WTC11 (cell line): ENCODE measurements at regions not wholly inside any gene's neighbourhood (a gene's known extent, or its start where the extent isn't known, plus 50 kb on each side); places are given as distances from the start of the nearest gene placed in this dataset.

Source experiments
- ATAC-seq: fragments of 200-7000 bp; cut with Tn5 transposase; 2 replicates; pipeline ENCODE4 v1.10.0; 2021; ENCODE audit warnings: mild to moderate bottlenecking, moderate library complexity
- CTCF ChIA-PET: fragments of 300-600 bp; sonication (Branson Sonifier 250); formaldehyde crosslinking; loops from one replicate; lab custom pipeline; 2021; ENCODE audit warnings: antibody characterized with exemption; lab: Charles Lee
- POLR2A ChIA-PET: fragments of 350-600 bp; sonication (Branson Sonifier 250); formaldehyde crosslinking; loops from one replicate; lab custom pipeline; 2021; ENCODE audit warnings: antibody characterized with exemption; lab: Charles Lee
- DNase-seq: peaks from one replicate; pipeline ENCODE4 v3.0.0; 2021; ENCODE audit warnings: low spot score
- H3K27ac Mint-ChIP-seq: 2 replicates; pipeline ENCODE4 v1.8.0; 2021; ENCODE audit warnings: mixed read lengths
- H3K27me3 Mint-ChIP-seq: 2 replicates; pipeline ENCODE4 v1.8.0; 2021; ENCODE audit warnings: low read depth, mild to moderate bottlenecking, moderate library complexity, mixed read lengths
- H3K36me3 Mint-ChIP-seq: 2 replicates; pipeline ENCODE4 v1.8.0; 2021; ENCODE audit warnings: mixed read lengths
- H3K4me1 Mint-ChIP-seq: 2 replicates; pipeline ENCODE4 v1.8.0; 2022; ENCODE audit warnings: mixed read lengths
- H3K4me3 Mint-ChIP-seq: 2 replicates; pipeline ENCODE4 v1.8.0; 2021; ENCODE audit warnings: mild to moderate bottlenecking, moderate library complexity, mixed read lengths
- H3K9me3 Mint-ChIP-seq: 2 replicates; pipeline ENCODE4 v1.8.0; 2021; ENCODE audit warnings: mixed read lengths
- ESRRA ChIP-seq: sonication (generic); formaldehyde crosslinking; IDR thresholded peaks from 2 replicates; pipeline ENCODE4 v1.8.1; 2022; ENCODE audit warnings: mild to moderate bottlenecking, missing genetic modification reagents, borderline replicate concordance
- ETV6 ChIP-seq: sonication (generic); formaldehyde crosslinking; IDR thresholded peaks from 2 replicates; pipeline ENCODE4 v1.8.1; 2022; ENCODE audit warnings: mild to moderate bottlenecking, missing genetic modification reagents
- FOXK1 ChIP-seq: sonication (generic); formaldehyde crosslinking; IDR thresholded peaks from 2 replicates; pipeline ENCODE4 v1.8.0; 2022; ENCODE audit warnings: mild to moderate bottlenecking, moderate library complexity, missing genetic modification reagents
- GRHL2 ChIP-seq: fragments of 250-450 bp; sonication (Bioruptor Pico); IDR thresholded peaks from 2 replicates; pipeline ENCODE4 v1.8.0; 2022; ENCODE audit warnings: mild to moderate bottlenecking, moderate library complexity; ENCODE audit not compliant: insufficient replicate concordance, severe bottlenecking
- IRF1 ChIP-seq: sonication (generic); formaldehyde crosslinking; IDR thresholded peaks from 2 replicates; pipeline ENCODE4 v1.8.0; 2023; ENCODE audit warnings: missing genetic modification reagents
- MLX ChIP-seq: sonication (generic); formaldehyde crosslinking; IDR thresholded peaks from 2 replicates; pipeline ENCODE4 v1.8.1; 2023; ENCODE audit warnings: mild to moderate bottlenecking, missing genetic modification reagents, moderate library complexity
- SMAD4 ChIP-seq: sonication (generic); formaldehyde crosslinking; IDR thresholded peaks from 2 replicates; pipeline ENCODE4 v1.8.0; 2022; ENCODE audit warnings: mild to moderate bottlenecking, missing genetic modification reagents
- TP53 ChIP-seq: sonication (generic); formaldehyde crosslinking; IDR thresholded peaks from 2 replicates; pipeline ENCODE4 v1.8.1; 2023; ENCODE audit warnings: mild to moderate bottlenecking, missing genetic modification reagents
- USF1 ChIP-seq: sonication (generic); formaldehyde crosslinking; IDR thresholded peaks from 2 replicates; pipeline ENCODE4 v1.8.0; 2022; ENCODE audit warnings: mild to moderate bottlenecking, missing genetic modification reagents
- ZNF138 ChIP-seq: sonication (generic); formaldehyde crosslinking; conservative IDR thresholded peaks from 2 replicates; pipeline ENCODE4 v1.8.1; 2022; ENCODE audit warnings: mild to moderate bottlenecking, moderate library complexity, missing genetic modification reagents
- ZNF219 ChIP-seq: sonication (generic); formaldehyde crosslinking; IDR thresholded peaks from 2 replicates; pipeline ENCODE4 v1.8.0; 2023; ENCODE audit warnings: missing genetic modification reagents, mild to moderate bottlenecking, borderline replicate concordance
- ZNF263 ChIP-seq: sonication (generic); formaldehyde crosslinking; IDR thresholded peaks from 2 replicates; pipeline ENCODE4 v1.8.1; 2022; ENCODE audit warnings: low read depth, mild to moderate bottlenecking, moderate library complexity, missing genetic modification reagents
- ZNF281 ChIP-seq: sonication (generic); formaldehyde crosslinking; IDR thresholded peaks from 2 replicates; pipeline ENCODE4 v1.8.0; 2023; ENCODE audit warnings: mild to moderate bottlenecking, missing genetic modification reagents
- ZNF671 ChIP-seq: fragments of 250-450 bp; sonication (Bioruptor Pico); IDR thresholded peaks from 2 replicates; pipeline ENCODE4 v1.8.0; 2021; ENCODE audit warnings: mild to moderate bottlenecking
- TF ChIP-seq, protein P1 (sequence below): sonication (generic); formaldehyde crosslinking; IDR thresholded peaks from 2 replicates; pipeline ENCODE4 v1.8.0; 2022; ENCODE audit warnings: mild to moderate bottlenecking, missing genetic modification reagents

DNA sequence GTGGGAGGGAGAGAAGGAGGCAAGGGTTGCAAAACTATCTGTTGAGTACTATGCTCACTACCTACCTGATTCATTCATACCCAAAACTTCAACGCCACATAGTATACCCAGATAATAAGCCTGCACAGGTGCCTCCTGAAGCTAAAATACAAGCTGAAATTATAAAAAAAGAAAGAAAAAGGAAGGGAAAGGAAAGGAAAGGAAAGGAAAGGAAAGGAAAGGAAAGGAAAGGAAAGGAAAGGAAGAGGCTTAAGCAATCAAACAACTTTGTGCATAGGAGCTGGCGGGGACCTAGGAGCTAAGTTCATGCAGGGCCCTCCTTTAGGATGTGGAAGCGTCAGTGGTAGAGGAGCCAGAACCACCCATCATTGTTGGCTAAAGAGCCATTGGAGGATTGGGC is 108.9 kb upstream of the SYNDIG1 start:
- ChIA-PET POLR2A (no interaction called here), CTCF (interaction anchor here (0.5 kb wide), 1 partner anchor 29 kb away, joined by 3 read pairs; no protein-coding TSS in a partner anchor)
- ATAC-seq (no peak), DNase-seq (no peak)
- H3K4me1 Mint-ChIP-seq, result peaks cover 14% of the 10 kb centered on the region
- H3K27me3 Mint-ChIP-seq, result peaks cover 3% of the 10 kb centered on the region; the same call in 1 of the 2 replicates
- H3K36me3 Mint-ChIP-seq, result peaks cover 4% of the 10 kb centered on the region
- TF ChIP-seq ZNF138 (CRISPR knock-in tag) (no peak), MLX (CRISPR knock-in tag) (no peak)
- TF ChIP-seq, all 79 proteins: peak for 0
- Mint-ChIP-seq H3K4me3 (no peak overlapping the region), H3K27ac (no peak overlapping the region), H3K9me3 (peaks cover 11% of the 10 kb centered on the region)

DNA sequence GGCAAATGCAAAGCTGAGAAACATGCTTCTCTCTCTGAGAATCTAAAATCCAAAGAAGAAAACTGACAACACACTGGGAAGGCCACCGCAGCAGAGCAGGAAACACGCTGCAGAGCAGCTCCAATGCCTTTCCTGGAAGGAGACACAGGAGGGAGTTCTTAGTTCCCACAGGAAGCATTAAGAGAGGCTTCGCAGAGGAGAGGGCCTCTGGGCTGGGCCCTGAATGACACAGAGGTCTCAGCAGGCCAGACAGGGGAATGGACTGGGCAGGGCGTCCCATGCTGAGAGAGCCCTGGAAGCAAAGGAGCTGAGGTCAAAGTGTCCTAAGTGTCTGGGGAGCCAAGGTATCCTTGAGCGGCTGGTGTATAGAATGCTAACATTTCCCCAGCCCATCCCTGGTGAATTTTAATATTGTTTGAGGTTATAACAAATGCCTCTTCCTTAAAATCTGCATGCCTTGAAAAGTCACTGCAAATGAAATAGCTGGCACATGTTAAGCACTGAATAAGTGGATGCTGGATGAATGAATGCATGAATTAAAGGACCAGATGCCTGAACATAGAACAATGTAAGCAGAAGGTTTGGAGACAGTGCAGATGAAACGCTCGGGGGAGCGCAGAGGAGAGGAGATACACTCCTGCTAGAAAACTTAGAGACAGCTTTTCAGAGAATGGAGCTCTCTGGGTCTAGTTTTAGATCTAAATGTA is 110.0 kb upstream of the SYNDIG1 start:
- Mint-ChIP-seq H3K36me3 (peaks cover 4% of the 10 kb centered on the region), H3K9me3 (peaks cover 11% of the 10 kb centered on the region), H3K4me1 (peaks cover 8% of the 10 kb centered on the region), H3K4me3 (no peak overlapping the region), H3K27me3 (peaks cover 3% of the 10 kb centered on the region; the same call in 1 of the 2 replicates), H3K27ac (no peak overlapping the region)
- 0 out of 2 replicates have a peak, but pooled peaks have one; percentile 44 for TF ChIP-seq ETV6 (CRISPR knock-in tag)
- no peak for TF ChIP-seq FOXK1 (CRISPR knock-in tag)
- ChIA-PET CTCF (interaction anchor here (1.3 to 1.4 kb wide), 2 partner anchors 34 to 56 kb away, joined by 3 to 5 read pairs; no protein-coding TSS in a partner anchor), POLR2A (no interaction called here)
- DNase-seq (no peak), ATAC-seq (peak; percentile 82)

GRCh38 chr20:24357931-24358330 is 111.5 kb upstream of the SYNDIG1 start:
- peaks cover 11% of the 10 kb centered on the region for H3K9me3 Mint-ChIP-seq
- H3K4me3 Mint-ChIP-seq, result no peak overlapping the region
- no peak for ATAC-seq
- TF ChIP-seq ZNF281 (CRISPR knock-in tag) (no peak), ZNF671 (CRISPR knock-in tag) (no peak)
- TF ChIP-seq, all 79 proteins: peak for 0
- POLR2A ChIA-PET, result no interaction called here
- peaks cover 4% of the 10 kb centered on the region for H3K36me3 Mint-ChIP-seq
- DNase-seq, result no peak
- CTCF ChIA-PET, result no interaction called here
- H3K4me1 Mint-ChIP-seq, result peaks cover 14% of the 10 kb centered on the region
- H3K27me3 Mint-ChIP-seq, result peaks cover 3% of the 10 kb centered on the region; the same call in 1 of the 2 replicates
- no peak overlapping the region for H3K27ac Mint-ChIP-seq

DNA sequence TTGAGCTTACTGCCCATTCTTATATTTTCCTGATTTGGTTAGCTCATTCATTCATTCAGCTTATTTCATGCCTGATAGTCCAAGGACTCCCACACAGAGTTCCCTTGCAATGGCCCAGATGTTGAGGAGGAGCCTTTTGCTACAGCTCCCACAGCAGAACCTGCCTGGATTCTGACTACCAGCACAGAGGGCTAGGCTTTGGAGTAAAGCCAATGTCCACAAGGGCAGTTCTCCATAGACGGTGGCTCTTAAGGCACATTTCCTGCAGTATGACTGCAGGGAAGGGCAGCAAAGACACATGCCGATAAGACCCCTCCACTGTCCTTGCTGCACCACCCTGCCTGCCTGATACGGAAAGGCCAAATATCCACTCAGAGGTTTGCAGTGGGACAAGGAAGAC is 112.3 kb upstream of the SYNDIG1 start:
- Mint-ChIP-seq H3K4me1 (peaks cover 17% of the 10 kb centered on the region), H3K27ac (no peak overlapping the region), H3K9me3 (peaks cover 5% of the 10 kb centered on the region), H3K36me3 (peaks cover 3% of the 10 kb centered on the region), H3K27me3 (peaks cover 3% of the 10 kb centered on the region; the same call in 1 of the 2 replicates), H3K4me3 (no peak overlapping the region)
- TF ChIP-seq ZNF219 (no peak), ESRRA (CRISPR knock-in tag) (no peak), GRHL2 (no peak), USF1 (CRISPR knock-in tag) (no peak), TP53 (CRISPR knock-in tag) (no peak), SMAD4 (CRISPR knock-in tag) (no peak), ZNF263 (CRISPR knock-in tag) (no peak), IRF1 (CRISPR knock-in tag) (no peak)
- TF ChIP-seq, protein P1, sequence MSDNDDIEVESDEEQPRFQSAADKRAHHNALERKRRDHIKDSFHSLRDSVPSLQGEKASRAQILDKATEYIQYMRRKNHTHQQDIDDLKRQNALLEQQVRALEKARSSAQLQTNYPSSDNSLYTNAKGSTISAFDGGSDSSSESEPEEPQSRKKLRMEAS (CRISPR knock-in tag), result no peak
- POLR2A ChIA-PET, result no interaction called here
- ATAC-seq (no peak), DNase-seq (no peak)
- CTCF ChIA-PET, result no interaction called here
